HFFc6 (cell line): ENCODE measurements at regions not wholly inside any gene's neighbourhood (a gene's known extent, or its start where the extent isn't known, plus 50 kb on each side); places are given as distances from the start of the nearest gene placed in this dataset.
A peak's percentile ranks its signal among the peaks of the same experiment; 100 is the strongest.

Source experiments
- DNase-seq: peaks from one replicate; pipeline ENCODE4 v3.0.0-alpha.2; 2018
- H3K27ac Mint-ChIP-seq: 2 replicates; pipeline ENCODE4 v1.8.0; 2020; ENCODE audit warnings: mild to moderate bottlenecking, mixed read lengths
- H3K27me3 Mint-ChIP-seq: 2 replicates; pipeline ENCODE4 v1.8.0; 2021; ENCODE audit warnings: mild to moderate bottlenecking, moderate library complexity, mixed read lengths; ENCODE audit not compliant: insufficient read depth
- H3K36me3 Mint-ChIP-seq: 2 replicates; pipeline ENCODE4 v1.8.0; 2021; ENCODE audit warnings: low read depth, mixed read lengths
- H3K4me1 Mint-ChIP-seq: 2 replicates; pipeline ENCODE4 v1.8.0; 2020; ENCODE audit warnings: low read depth, mixed read lengths
- H3K4me3 Mint-ChIP-seq: 2 replicates; pipeline ENCODE4 v1.8.0; 2020; ENCODE audit warnings: mild to moderate bottlenecking, moderate library complexity, mixed read lengths
- H3K9me3 Mint-ChIP-seq: 2 replicates; pipeline ENCODE4 v1.8.0; 2020; ENCODE audit warnings: mild to moderate bottlenecking, mixed read lengths
- CTCF ChIP-seq: fragments of 200-600 bp; sonication (generic); IDR thresholded peaks from 2 replicates; pipeline ENCODE4 v1.5.0; 2021; ENCODE audit warnings: antibody characterized with exemption, mild to moderate bottlenecking

GRCh38 chr4:106869551-106869950, 166.6 kb downstream of the DKK2 start:
- no peak for TF ChIP-seq CTCF
- no peaks in the 10 kb centered on the region for H3K36me3 Mint-ChIP-seq
- H3K4me3 Mint-ChIP-seq, result no peak overlapping the region
- H3K9me3 Mint-ChIP-seq, result no peaks in the 10 kb centered on the region; the same call in 1 of the 2 replicates
- H3K27me3 Mint-ChIP-seq, result peaks cover 4% of the 10 kb centered on the region
- peaks cover 6% of the 10 kb centered on the region for H3K4me1 Mint-ChIP-seq
- DNase-seq, result no peak
- no peak overlapping the region for H3K27ac Mint-ChIP-seq

- H3K9me3 Mint-ChIP-seq, result no peaks in the 10 kb centered on the region
- H3K4me1 Mint-ChIP-seq, result peaks cover 6% of the 10 kb centered on the region
- no peaks in the 10 kb centered on the region for H3K36me3 Mint-ChIP-seq
- H3K27me3 Mint-ChIP-seq, result peaks cover 4% of the 10 kb centered on the region
- H3K27ac Mint-ChIP-seq, result no peak overlapping the region
- no peak for TF ChIP-seq CTCF
- no peak overlapping the region for H3K4me3 Mint-ChIP-seq
- DNase-seq, result no peak
These were observed 167.6 kb downstream of the DKK2 start for GRCh38 chr4:106868381-106869035.

GRCh38 chr4:106864231-106864630, 171.9 kb downstream of the DKK2 start:
- no peak for TF ChIP-seq CTCF
- H3K9me3 Mint-ChIP-seq, result no peaks in the 10 kb centered on the region
- H3K27ac Mint-ChIP-seq, result no peak overlapping the region
- H3K4me1 Mint-ChIP-seq, result peaks cover 6% of the 10 kb centered on the region
- peaks cover 4% of the 10 kb centered on the region; the same call in 1 of the 2 replicates for H3K27me3 Mint-ChIP-seq
- no peaks in the 10 kb centered on the region for H3K36me3 Mint-ChIP-seq
- no peak overlapping the region for H3K4me3 Mint-ChIP-seq
- DNase-seq, result peak; percentile 47

- TF ChIP-seq CTCF, result no peak
- Mint-ChIP-seq H3K4me3 (no peak overlapping the region), H3K27me3 (no peaks in the 10 kb centered on the region; the same call in 1 of the 2 replicates), H3K9me3 (no peaks in the 10 kb centered on the region), H3K4me1 (no peaks in the 10 kb centered on the region), H3K36me3 (no peaks in the 10 kb centered on the region), H3K27ac (no peak overlapping the region)
- DNase-seq, result no peak
These were observed 181.4 kb downstream of the DKK2 start for GRCh38 chr4:106854569-106855351.

- Mint-ChIP-seq H3K4me1 (no peaks in the 10 kb centered on the region), H3K27ac (no peak overlapping the region), H3K36me3 (no peaks in the 10 kb centered on the region), H3K27me3 (peaks cover 2% of the 10 kb centered on the region; the same call in 1 of the 2 replicates), H3K4me3 (no peak overlapping the region), H3K9me3 (no peaks in the 10 kb centered on the region)
- no peak for DNase-seq
- TF ChIP-seq CTCF, result no peak
These were observed 183.7 kb downstream of the DKK2 start for GRCh38 chr4:106852426-106852825.
